RKO (cell line): ENCODE measurements at regions not wholly inside any gene's neighbourhood (a gene's known extent, or its start where the extent isn't known, plus 50 kb on each side); places are given as distances from the start of the nearest gene placed in this dataset.

ENCODE experiments used
- DNase-seq: peaks from one replicate; pipeline ENCODE4 v3.0.0-alpha.2; 2016; ENCODE audit warnings: low spot score

- DNase-seq = no peak
These were observed 537.3 kb downstream of the TMTC2 start for GRCh38 chr12:83224012-83224411.

DNA sequence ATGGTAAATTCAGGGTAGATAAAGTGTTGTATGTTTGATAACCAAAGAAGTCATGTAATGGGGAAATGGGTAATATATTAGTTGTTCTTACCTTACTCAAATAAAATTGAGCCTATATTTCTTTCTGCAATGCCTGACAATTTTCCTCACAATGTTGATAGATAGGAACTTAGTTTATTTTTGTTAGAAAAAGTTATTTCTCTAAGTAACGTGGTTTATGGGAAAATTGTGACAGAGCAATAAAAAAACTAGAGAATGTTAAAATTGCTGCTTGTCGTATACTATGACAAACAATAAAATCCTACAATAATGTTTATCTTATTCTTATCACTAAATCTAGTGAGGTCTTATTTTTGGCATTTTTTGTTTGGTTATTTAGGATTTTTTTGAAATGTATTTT lies 534.1 kb downstream of the TMTC2 start:
- no peak for DNase-seq

DNA sequence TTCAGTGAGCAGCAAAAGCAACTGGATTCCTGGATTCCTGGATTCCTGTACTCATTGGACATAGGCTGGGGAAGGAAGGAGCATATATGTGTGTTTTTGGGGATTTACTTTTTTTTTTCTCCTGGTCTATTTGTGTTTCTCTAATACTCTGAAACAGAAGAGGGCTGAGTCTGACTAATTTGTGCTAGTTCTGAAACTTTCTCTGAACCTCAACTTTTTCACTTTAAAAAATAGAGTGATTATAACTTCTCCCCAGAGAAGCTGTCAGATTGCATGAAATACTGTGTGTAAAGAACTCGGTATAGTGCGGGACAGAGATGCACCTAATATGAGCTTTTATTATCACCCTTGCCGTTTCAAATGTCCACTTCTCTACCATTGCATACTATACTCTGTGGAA lies 529.5 kb downstream of the TMTC2 start:
- no peak for DNase-seq

DNA sequence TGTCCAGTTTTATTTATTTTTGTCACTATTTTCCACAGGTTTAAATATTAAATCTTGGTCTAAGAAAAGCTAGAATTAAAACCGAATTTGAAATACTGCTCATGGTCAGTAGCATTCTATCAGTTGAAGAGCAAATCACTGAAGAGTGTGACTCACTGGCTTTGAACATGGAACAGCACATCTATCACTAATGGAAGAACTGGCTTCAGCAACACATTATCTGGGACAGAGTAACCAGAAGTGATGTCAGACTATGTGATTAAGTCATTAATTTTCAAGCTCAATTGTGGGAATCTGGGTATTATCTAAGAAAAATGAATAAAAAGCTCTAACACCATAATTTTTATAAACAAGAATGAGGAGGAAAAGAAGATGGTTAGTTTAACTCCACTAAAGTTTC lies 527.5 kb downstream of the TMTC2 start:
- DNase-seq = peak; percentile 1

DNA sequence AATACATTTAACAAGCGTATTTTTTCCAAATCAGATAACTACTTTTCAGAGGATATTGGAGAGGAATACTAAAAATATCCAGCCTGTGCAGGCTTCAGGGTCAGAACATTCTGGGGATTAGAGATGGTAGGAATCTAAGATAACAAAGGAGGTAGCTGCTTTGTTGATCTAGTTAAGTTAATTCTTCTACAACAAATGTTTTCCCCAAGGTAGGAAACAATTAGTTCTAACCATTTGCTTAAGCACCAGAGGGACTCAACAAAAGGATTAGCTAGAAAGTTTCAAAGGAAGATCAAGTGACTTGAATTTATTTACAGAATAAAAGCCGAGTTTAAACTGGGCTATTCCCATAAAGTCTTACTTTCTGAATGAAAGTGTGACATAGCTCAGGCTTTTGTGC lies 524.2 kb downstream of the TMTC2 start:
- no peak for DNase-seq

GRCh38 chr12:83199069-83199468 lies 512.4 kb downstream of the TMTC2 start:
- no peak for DNase-seq

DNA sequence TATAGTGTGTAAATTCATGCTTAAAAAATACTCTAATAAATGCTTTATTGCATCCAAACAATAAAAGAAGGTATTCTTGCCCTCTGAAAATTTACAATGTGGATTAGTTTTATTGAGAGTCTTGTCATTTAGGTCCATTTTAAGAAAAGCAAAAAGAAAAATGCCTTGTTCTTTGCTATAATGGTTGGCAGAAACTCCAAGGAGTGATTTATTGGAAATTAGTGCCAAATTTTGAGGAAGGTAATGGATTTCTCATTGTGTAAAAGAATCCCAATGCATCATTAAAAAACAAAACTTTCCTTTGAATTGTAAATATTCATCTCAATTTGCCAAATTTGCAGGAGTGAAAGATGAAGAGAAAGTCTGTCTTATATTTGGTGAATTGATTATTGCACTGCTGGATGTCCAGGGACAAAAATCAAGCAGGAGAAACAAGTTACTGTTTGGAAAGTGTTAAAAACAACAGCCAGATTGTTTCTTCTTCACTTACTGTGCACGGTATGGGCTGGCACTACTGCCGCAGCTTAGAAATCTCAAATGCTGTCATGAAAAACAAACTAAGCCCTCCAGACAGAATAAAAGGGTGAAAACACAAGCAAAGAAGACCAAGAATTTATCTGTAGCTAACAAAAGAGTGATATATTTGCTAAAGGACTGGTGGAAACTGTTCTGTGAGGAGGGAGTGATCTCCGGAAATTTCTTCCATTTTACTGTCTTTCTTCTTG lies 511.7 kb downstream of the TMTC2 start:
- DNase-seq = no peak

GRCh38 chr12:83197483-83197914 lies 510.8 kb downstream of the TMTC2 start:
- DNase-seq = no peak

- DNase-seq = no peak
These were observed 510.1 kb downstream of the TMTC2 start for GRCh38 chr12:83196694-83197350.

DNA sequence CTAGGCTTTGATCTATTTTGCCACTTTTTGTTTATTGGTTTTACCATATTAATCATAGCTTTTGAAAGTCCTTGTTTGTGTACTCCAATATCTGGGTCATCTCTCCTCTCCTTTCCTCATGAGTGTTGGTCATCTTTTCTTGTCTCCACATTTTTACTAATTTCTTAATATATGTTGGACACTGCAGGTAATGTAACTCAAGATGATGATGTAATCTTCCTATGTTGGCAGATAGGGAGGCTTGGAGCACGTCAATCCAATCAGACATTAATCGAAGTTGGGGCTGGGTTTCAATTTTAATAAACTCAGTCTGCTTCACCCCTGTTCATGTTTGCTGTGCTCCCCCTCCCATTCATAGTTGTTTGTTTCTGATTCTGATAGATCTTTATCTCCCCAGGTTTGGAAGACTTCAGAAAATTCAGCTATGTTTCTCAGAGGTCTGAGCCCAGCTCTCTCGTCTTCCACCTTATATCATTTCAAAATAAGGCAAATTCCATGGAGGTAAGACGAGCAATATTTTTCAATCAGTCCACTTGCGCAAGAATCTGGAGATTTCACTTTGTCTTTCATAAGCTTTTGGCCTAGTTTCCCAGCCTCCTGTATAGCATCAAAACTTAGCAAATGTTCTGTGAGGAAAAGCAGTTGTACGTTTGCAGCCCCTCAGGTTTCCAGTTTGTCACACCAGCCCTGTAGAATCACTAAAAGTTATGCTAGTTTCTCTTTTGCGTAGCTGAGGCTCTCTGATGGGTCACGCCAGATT lies 504.1 kb downstream of the TMTC2 start:
- DNase-seq = no peak

- no peak for DNase-seq
These were observed 499.7 kb downstream of the TMTC2 start for GRCh38 chr12:83186419-83186818.

GRCh38 chr12:83185241-83185640 lies 498.5 kb downstream of the TMTC2 start:
- no peak for DNase-seq
